ENCODE measurements at regions not wholly inside any gene's neighbourhood (a gene's known extent, or its start where the extent isn't known, plus 50 kb on each side); places are given as distances from the start of the nearest gene placed in this dataset.
"Not testable (repeated sequence)": the region's sequence is repeated elsewhere in the genome, so short reads cannot be mapped to it uniquely, and the experiment has no call there.

- peak overlapping the region; percentile 30 for H3K4me3 Mint-ChIP-seq (ENCODE audit: low read depth)
- peak overlapping the region; percentile 79 for H3K27ac Mint-ChIP-seq
- H3K36me3 Mint-ChIP-seq (ENCODE audit: insufficient read depth) = no peaks in the 10 kb centered on the region
- peaks cover 24% of the 10 kb centered on the region for H3K4me1 Mint-ChIP-seq (ENCODE audit: low read depth)
- no peak for DNase-seq (ENCODE audit: low spot score, unreplicated experiment)
- peaks cover 4% of the 10 kb centered on the region for H3K9me3 Mint-ChIP-seq (ENCODE audit: low read depth)
- TF ChIP-seq CTCF (IDR thresholded peaks at IDR 0.05; ENCODE audit: unreplicated experiment) = no peak
- no peaks in the 10 kb centered on the region for H3K27me3 Mint-ChIP-seq
Measured at GRCh38 chr5:96199713-96200183, 233.3 kb downstream of the PCSK1 start.

- no peak for TF ChIP-seq CTCF (IDR thresholded peaks at IDR 0.05; ENCODE audit: unreplicated experiment)
- Mint-ChIP-seq H3K9me3 (ENCODE audit: low read depth) (peaks cover 4% of the 10 kb centered on the region), H3K4me1 (ENCODE audit: low read depth) (peaks cover 26% of the 10 kb centered on the region), H3K4me3 (ENCODE audit: low read depth) (no peak overlapping the region), H3K27ac (peak overlapping the region; percentile 80), H3K27me3 (no peaks in the 10 kb centered on the region), H3K36me3 (ENCODE audit: insufficient read depth) (no peaks in the 10 kb centered on the region)
- no peak for DNase-seq (ENCODE audit: low spot score, unreplicated experiment)
Measured at GRCh38 chr5:96198356-96199058, 234.5 kb downstream of the PCSK1 start.

GRCh38 chr5:96197767-96198166 is 235.3 kb downstream of the PCSK1 start:
- H3K27ac Mint-ChIP-seq = not testable (repeated sequence)

GRCh38 chr5:96197347-96197746 is 235.7 kb upstream of the ELL2 start:
- H3K4me1 Mint-ChIP-seq (ENCODE audit: low read depth) = peaks cover 26% of the 10 kb centered on the region
- H3K27ac Mint-ChIP-seq = peak overlapping the region; percentile 25
- no peak overlapping the region for H3K4me3 Mint-ChIP-seq (ENCODE audit: low read depth)
- TF ChIP-seq CTCF (IDR thresholded peaks at IDR 0.05; ENCODE audit: unreplicated experiment) = no peak
- no peak for DNase-seq (ENCODE audit: low spot score, unreplicated experiment)
- H3K36me3 Mint-ChIP-seq (ENCODE audit: insufficient read depth) = no peaks in the 10 kb centered on the region
- peaks cover 4% of the 10 kb centered on the region for H3K9me3 Mint-ChIP-seq (ENCODE audit: low read depth)
- H3K27me3 Mint-ChIP-seq = no peaks in the 10 kb centered on the region

More at GRCh38 chr5:96197767-96198166, 235.3 kb downstream of the PCSK1 start:
- H3K27me3 Mint-ChIP-seq; H3K36me3 Mint-ChIP-seq (ENCODE audit: insufficient read depth); H3K9me3 Mint-ChIP-seq (ENCODE audit: low read depth); DNase-seq (ENCODE audit: low spot score, unreplicated experiment); H3K4me3 Mint-ChIP-seq (ENCODE audit: low read depth): not testable (repeated sequence)
- peaks cover 26% of the 10 kb centered on the region for H3K4me1 Mint-ChIP-seq (ENCODE audit: low read depth)

GRCh38 chr5:96196890-96197289 is 235.2 kb upstream of the ELL2 start:
- Mint-ChIP-seq H3K27me3 (no peaks in the 10 kb centered on the region), H3K4me1 (ENCODE audit: low read depth) (peaks cover 26% of the 10 kb centered on the region), H3K9me3 (ENCODE audit: low read depth) (peaks cover 4% of the 10 kb centered on the region), H3K4me3 (ENCODE audit: low read depth) (no peak overlapping the region), H3K36me3 (ENCODE audit: insufficient read depth) (no peaks in the 10 kb centered on the region), H3K27ac (peak overlapping the region; percentile 25)
- no peak for TF ChIP-seq CTCF (IDR thresholded peaks at IDR 0.05; ENCODE audit: unreplicated experiment)
- DNase-seq (ENCODE audit: low spot score, unreplicated experiment) = no peak

GRCh38 chr5:96196407-96196806 is 234.8 kb upstream of the ELL2 start:
- H3K27ac Mint-ChIP-seq = no peak overlapping the region
- TF ChIP-seq CTCF (IDR thresholded peaks at IDR 0.05; ENCODE audit: unreplicated experiment) = no peak
- H3K4me1 Mint-ChIP-seq (ENCODE audit: low read depth) = peaks cover 26% of the 10 kb centered on the region
- no peak overlapping the region for H3K4me3 Mint-ChIP-seq (ENCODE audit: low read depth)
- H3K9me3 Mint-ChIP-seq (ENCODE audit: low read depth) = peaks cover 4% of the 10 kb centered on the region
- H3K36me3 Mint-ChIP-seq (ENCODE audit: insufficient read depth) = no peaks in the 10 kb centered on the region
- DNase-seq (ENCODE audit: low spot score, unreplicated experiment) = no peak
- no peaks in the 10 kb centered on the region for H3K27me3 Mint-ChIP-seq
